GM19025 (cell line): ENCODE measurements at regions not wholly inside any gene's neighbourhood (a gene's known extent, or its start where the extent isn't known, plus 50 kb on each side); places are given as distances from the start of the nearest gene placed in this dataset.
"Not testable (repeated sequence)": the region's sequence is repeated elsewhere in the genome, so short reads cannot be mapped to it uniquely, and the experiment has no call there.

ENCODE experiments used
- ATAC-seq: cut with Tn5 transposase; IDR thresholded peaks from one replicate; pipeline ENCODE4 v1.9.1; 2021; ENCODE audit warnings: mild to moderate bottlenecking, low read depth, moderate library complexity; ENCODE audit not compliant: unreplicated experiment

- no peak for ATAC-seq
Observed at GRCh38 chr14:59130462-59130861, 58.0 kb upstream of the DAAM1 start.

GRCh38 chr14:59131938-59132795, 56.3 kb upstream of the DAAM1 start:
- no peak for ATAC-seq

- no peak for ATAC-seq
Observed at GRCh38 chr14:59132796-59133494, 55.5 kb upstream of the DAAM1 start.

- ATAC-seq = no peak
Observed at GRCh38 chr14:59133709-59134108, 54.8 kb upstream of the DAAM1 start.

GRCh38 chr14:59134307-59134706, 54.2 kb upstream of the DAAM1 start:
- no peak for ATAC-seq

- ATAC-seq = no peak
Observed at GRCh38 chr14:59137256-59137655, 51.2 kb upstream of the DAAM1 start.

- ATAC-seq = not testable (repeated sequence)
Observed at GRCh38 chr14:59138576-59138975, 49.9 kb upstream of the DAAM1 start.
